GM12878 (cell line): ENCODE measurements at regions not wholly inside any gene's neighbourhood (a gene's known extent, or its start where the extent isn't known, plus 50 kb on each side); places are given as distances from the start of the nearest gene placed in this dataset.

Experiments
- ATAC-seq: fragments of 200-7000 bp; cut with Tn5 transposase; 3 replicates; pipeline ENCODE4 v1.9.1; 2020; ENCODE audit warnings: mild to moderate bottlenecking, moderate library complexity
- BruUV-seq: library from RNA; stranded (reverse); fragments of 400-500 nt; replicated peaks from 2 replicates; lab custom pipeline; 2021; lab: Mats Ljungman, UMichigan
- CTCF ChIA-PET: fragments of 300-600 bp; sonication (Branson Sonifier 250); formaldehyde crosslinking; extraction: SDS; loops from one replicate; lab custom pipeline; 2021; ENCODE audit warnings: inconsistent platforms; lab: Yijun Ruan, JAX
- POLR2A ChIA-PET: fragments of 350-600 bp; formaldehyde crosslinking; extraction: SDS; loops from one replicate; lab custom pipeline; 2021; ENCODE audit warnings: inconsistent platforms; lab: Charles Lee
- RAD21 ChIA-PET: fragments of 300-600 bp; sonication (Branson Sonifier 250); formaldehyde crosslinking; loops from one replicate; lab custom pipeline; 2023; ENCODE audit warnings: antibody characterized with exemption; ENCODE audit not compliant: unreplicated experiment; lab: Charles Lee
- SMC1A ChIA-PET: fragments of 300-600 bp; sonication (Branson Sonifier 250); formaldehyde crosslinking; loops from one replicate; lab custom pipeline; 2023; ENCODE audit not compliant: unreplicated experiment, uncharacterized antibody; lab: Charles Lee
- DNase-seq: peaks from one replicate; pipeline ENCODE4 v3.0.0-alpha.2; 2011; ENCODE audit warnings: low read depth, low spot score
- FAIRE-seq: peaks from 3 replicates; lab custom pipeline; 2011; peaks lifted over from hg19 to GRCh38; lab: Jason Lieb, UNC
- H2AFZ ChIP-seq: 2 replicates; pipeline ENCODE4 v1.6.0; 2011; ENCODE audit warnings: low read depth, low read length, control low read depth; ENCODE audit not compliant: control insufficient read depth
- H3K27ac ChIP-seq: 2 replicates; pipeline ENCODE4 v1.5.1; 2011; ENCODE audit warnings: control low read depth; ENCODE audit not compliant: control insufficient read depth, insufficient read depth
- H3K27me3 ChIP-seq, 2 experiments: replicated peaks in 1 of 2; 2 replicates each; pipeline versions ENCODE4 v1.6.0 to v1.6.1; 2011; ENCODE audit warnings: low read length in 1 of 2; ENCODE audit not compliant: control insufficient read depth in 2 of 2, insufficient read depth in 2 of 2
- H3K36me3 ChIP-seq, 2 experiments: 2 replicates each; pipeline ENCODE4 v1.5.1; 2011; ENCODE audit warnings: low read length in 1 of 2; ENCODE audit not compliant: control insufficient read depth in 2 of 2, insufficient read depth in 2 of 2
- H3K4me1 ChIP-seq: 2 replicates; pipeline ENCODE4 v1.6.1; 2011; ENCODE audit warnings: mild to moderate bottlenecking, low read length, moderate library complexity, mixed read lengths; ENCODE audit not compliant: control insufficient read depth, insufficient read depth
- H3K4me2 ChIP-seq: 2 replicates; pipeline ENCODE4 v1.6.0; 2011; ENCODE audit warnings: control low read depth; ENCODE audit not compliant: control insufficient read depth, insufficient read depth
- H3K4me3 ChIP-seq: fragments of 200-600 bp; sonication (generic); 2 replicates; pipeline ENCODE4 v1.5.1; 2016
- H3K79me2 ChIP-seq: 2 replicates; pipeline ENCODE4 v1.6.0; 2011; ENCODE audit warnings: low read length; ENCODE audit not compliant: control insufficient read depth, insufficient read depth
- H3K9ac ChIP-seq: 2 replicates; pipeline ENCODE4 v1.8.0; 2011; ENCODE audit warnings: low read length, control low read depth, mixed read lengths; ENCODE audit not compliant: control insufficient read depth, insufficient read depth
- H3K9me3 ChIP-seq: replicated peaks from 3 replicates; pipeline ENCODE4 v1.5.1; 2011; ENCODE audit warnings: mild to moderate bottlenecking, low read length; ENCODE audit not compliant: control insufficient read depth, insufficient read depth
- H4K20me1 ChIP-seq: 2 replicates; pipeline ENCODE4 v1.6.0; 2011; ENCODE audit not compliant: control insufficient read depth, insufficient read depth
- FOXM1 ChIP-seq: IDR thresholded peaks from 2 replicates; pipeline ENCODE4 v1.6.1; 2012; ENCODE audit warnings: low read depth, mild to moderate bottlenecking, inconsistent platforms, low read length, moderate library complexity
- GABPA ChIP-seq: IDR thresholded peaks from 2 replicates; pipeline ENCODE4 v1.6.1; 2014; ENCODE audit warnings: antibody characterized with exemption, low read depth, mild to moderate bottlenecking, inconsistent platforms
- HCFC1 ChIP-seq: fragments of 150-350 bp; IDR thresholded peaks from 2 replicates; pipeline ENCODE4 v1.6.1; 2014; ENCODE audit warnings: low read length
- LARP7 ChIP-seq: fragments of 450-650 bp; IDR thresholded peaks from 2 replicates; pipeline ENCODE4 v1.6.1; 2017; ENCODE audit warnings: mild to moderate bottlenecking
- NR2F1 ChIP-seq: fragments of 450-650 bp; conservative IDR thresholded peaks from 2 replicates; pipeline ENCODE4 v1.6.1; 2017; ENCODE audit warnings: mild to moderate bottlenecking
- POLR2A ChIP-seq: IDR thresholded peaks from 2 replicates; pipeline ENCODE4 v1.6.1; 2011; ENCODE audit warnings: low read depth, mild to moderate bottlenecking, low read length
- POLR2AphosphoS5 ChIP-seq: IDR thresholded peaks from 2 replicates; pipeline ENCODE4 v1.6.1; 2011; ENCODE audit warnings: mild to moderate bottlenecking, low read length, inconsistent platforms
- RAD21 ChIP-seq: IDR thresholded peaks from 2 replicates; pipeline ENCODE4 v1.6.1; 2011; ENCODE audit warnings: mild to moderate bottlenecking, low read depth, low read length, moderate library complexity; ENCODE audit not compliant: insufficient read depth
- WGBS: methylation state at CpG from one replicate; pipeline ENCODE4 v1.1.6; 2016; ENCODE audit warnings: low lambda C conversion rate; ENCODE audit not compliant: insufficient replicate concordance, insufficient coverage; ENCODE audit errors: missing lambda C conversion rate; 5-methylcytosine and 5-hydroxymethylcytosine counted together
- in situ Hi-C: fragments of 300-500 bp; cut with MboI; formaldehyde crosslinking; loops from 9 replicates; pipeline ENCODE4 v1.14.3; 2018; ENCODE audit warnings: mixed read lengths
- intact Hi-C: fragments of 100-400 bp; cut with micrococcal nuclease; formaldehyde crosslinking; loops from one replicate; pipeline ENCODE4 v1.14.2; 2022; ENCODE audit not compliant: unreplicated experiment
- TF ChIP-seq, protein P1 (sequence below): fragments of 450-650 bp; IDR thresholded peaks from 2 replicates; pipeline ENCODE4 v1.6.1; 2017; ENCODE audit warnings: antibody characterized with exemption, mild to moderate bottlenecking, moderate library complexity
- TF ChIP-seq, protein P2 (sequence below), 3 experiments: IDR thresholded peaks in 2 of 3; conservative IDR thresholded peaks in 1 of 3; 2 replicates each; pipeline ENCODE4 v1.5.1; 2011; ENCODE audit warnings: low read depth in 3 of 3, low read length in 3 of 3, mild to moderate bottlenecking in 3 of 3, control low read depth in 2 of 3, moderate library complexity in 2 of 3, inconsistent platforms in 1 of 3, mixed read lengths in 1 of 3; ENCODE audit not compliant: control insufficient read depth in 2 of 3, insufficient read depth in 1 of 3; ENCODE audit errors: extremely low read depth in 1 of 3
- TF ChIP-seq, protein P3 (sequence below): fragments of 450-650 bp; IDR thresholded peaks from 2 replicates; pipeline ENCODE4 v1.6.1; 2016; ENCODE audit warnings: mild to moderate bottlenecking
- TF ChIP-seq, protein P4 (sequence below): fragments of 450-650 bp; formaldehyde crosslinking; IDR thresholded peaks from 2 replicates; pipeline ENCODE4 v1.5.0; 2022; ENCODE audit warnings: mild to moderate bottlenecking, missing genetic modification characterization

DNA sequence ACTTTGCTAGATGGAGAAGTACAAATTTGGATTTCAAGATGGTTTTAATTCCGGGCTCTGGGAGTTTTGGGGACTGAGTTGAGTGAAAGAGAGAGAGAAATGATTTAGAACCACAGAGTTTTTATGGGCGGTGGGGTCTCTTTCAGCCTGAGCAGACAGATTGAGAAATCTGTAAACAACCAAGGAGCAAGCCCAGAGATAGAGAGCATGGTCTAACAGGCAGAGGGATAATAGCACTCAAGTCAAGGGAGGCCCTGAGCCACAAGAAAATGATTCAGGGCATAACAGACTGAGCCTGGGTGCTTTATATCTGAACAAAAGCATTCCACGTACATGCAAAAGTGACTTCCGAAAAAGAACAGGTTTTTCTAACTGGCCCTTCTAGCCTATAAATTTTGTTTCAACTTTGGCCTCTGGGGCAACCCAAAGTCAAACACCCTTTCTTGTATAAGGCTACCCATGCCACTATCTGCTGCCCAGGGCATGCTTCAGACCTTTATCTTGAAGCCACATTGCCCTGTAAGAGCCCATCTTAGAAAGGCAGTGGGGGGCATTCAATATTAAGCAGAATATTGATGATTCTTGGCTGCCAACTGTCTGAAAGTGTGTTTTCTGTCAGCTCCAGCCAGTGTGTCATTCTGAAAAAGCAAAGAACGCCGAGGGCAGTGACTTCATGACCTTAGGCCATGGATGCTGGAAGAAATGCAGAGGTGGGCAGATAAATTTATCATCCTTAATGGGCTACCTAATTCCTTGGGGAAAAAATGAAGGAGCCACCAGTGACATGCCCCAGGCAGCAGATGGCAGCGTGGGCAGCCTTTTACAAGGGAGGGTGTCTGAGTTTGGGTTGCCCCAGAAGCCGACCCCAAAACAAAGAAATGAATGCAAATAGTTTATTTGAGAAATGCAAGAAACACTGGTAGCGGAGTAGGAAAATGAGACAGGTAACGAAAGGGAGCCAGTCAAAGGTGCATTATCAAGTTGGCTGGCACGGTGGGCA is 637.6 kb downstream of the MID1IP1 start:
- DNase-seq, result no peak
- ChIA-PET CTCF (interaction anchor here (1.1 to 1.7 kb wide), 5 partner anchors 10 to 268 kb away, joined by 3 to 6 read pairs (median 3); no protein-coding TSS in a partner anchor), SMC1A (interaction anchor here (1.0 to 1.7 kb wide), 4 partner anchors 12 to 279 kb away, joined by 3 read pairs; no protein-coding TSS in a partner anchor), POLR2A (interaction anchor here (0.6 to 1.4 kb wide), 2 partner anchors 54 to 495 kb away, joined by 3 to 5 read pairs; no protein-coding TSS in a partner anchor), RAD21 (interaction anchor here (0.9 to 2.4 kb wide), 2 partner anchors 177 to 415 kb away, joined by 4 to 6 read pairs; no protein-coding TSS in a partner anchor)
- no peak for ATAC-seq
- WGBS, result 46% methylated on average over 11 of the region's 11 CpGs
- H3K4me3 ChIP-seq, result no peak overlapping the region
- FAIRE-seq, result no peak
- H3K27ac ChIP-seq, result no peak overlapping the region
- intact Hi-C loops (no loop called here), in situ Hi-C loops (no loop called here)
- H3K4me2 ChIP-seq, result no peak overlapping the region
- no TSS peak for BruUV-seq
- H3K27me3 ChIP-seq, result no peaks in the 10 kb centered on the region
- peaks cover 16% of the 10 kb centered on the region for H3K4me1 ChIP-seq
- H3K9me3 ChIP-seq, result no peaks in the 10 kb centered on the region; the same call in 1 of the 3 replicates
- no peaks in the 10 kb centered on the region for H4K20me1 ChIP-seq
- no peak overlapping the region for H3K9ac ChIP-seq
- no peak overlapping the region for H2AFZ ChIP-seq
- no peaks in the 10 kb centered on the region for H3K36me3 ChIP-seq
- no peaks in the 10 kb centered on the region for H3K79me2 ChIP-seq
- TF ChIP-seq POLR2AphosphoS5 (no peak), HCFC1 (no peak), NR2F1 (no peak), FOXM1 (no peak), RAD21 (peak; percentile 25; the same call in 1 of the 2 replicates), GABPA (no peak), POLR2A (no peak), LARP7 (no peak)
- TF ChIP-seq, protein P1, sequence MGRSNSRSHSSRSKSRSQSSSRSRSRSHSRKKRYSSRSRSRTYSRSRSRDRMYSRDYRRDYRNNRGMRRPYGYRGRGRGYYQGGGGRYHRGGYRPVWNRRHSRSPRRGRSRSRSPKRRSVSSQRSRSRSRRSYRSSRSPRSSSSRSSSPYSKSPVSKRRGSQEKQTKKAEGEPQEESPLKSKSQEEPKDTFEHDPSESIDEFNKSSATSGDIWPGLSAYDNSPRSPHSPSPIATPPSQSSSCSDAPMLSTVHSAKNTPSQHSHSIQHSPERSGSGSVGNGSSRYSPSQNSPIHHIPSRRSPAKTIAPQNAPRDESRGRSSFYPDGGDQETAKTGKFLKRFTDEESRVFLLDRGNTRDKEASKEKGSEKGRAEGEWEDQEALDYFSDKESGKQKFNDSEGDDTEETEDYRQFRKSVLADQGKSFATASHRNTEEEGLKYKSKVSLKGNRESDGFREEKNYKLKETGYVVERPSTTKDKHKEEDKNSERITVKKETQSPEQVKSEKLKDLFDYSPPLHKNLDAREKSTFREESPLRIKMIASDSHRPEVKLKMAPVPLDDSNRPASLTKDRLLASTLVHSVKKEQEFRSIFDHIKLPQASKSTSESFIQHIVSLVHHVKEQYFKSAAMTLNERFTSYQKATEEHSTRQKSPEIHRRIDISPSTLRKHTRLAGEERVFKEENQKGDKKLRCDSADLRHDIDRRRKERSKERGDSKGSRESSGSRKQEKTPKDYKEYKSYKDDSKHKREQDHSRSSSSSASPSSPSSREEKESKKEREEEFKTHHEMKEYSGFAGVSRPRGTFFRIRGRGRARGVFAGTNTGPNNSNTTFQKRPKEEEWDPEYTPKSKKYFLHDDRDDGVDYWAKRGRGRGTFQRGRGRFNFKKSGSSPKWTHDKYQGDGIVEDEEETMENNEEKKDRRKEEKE, result no peak
- TF ChIP-seq, protein P2, sequence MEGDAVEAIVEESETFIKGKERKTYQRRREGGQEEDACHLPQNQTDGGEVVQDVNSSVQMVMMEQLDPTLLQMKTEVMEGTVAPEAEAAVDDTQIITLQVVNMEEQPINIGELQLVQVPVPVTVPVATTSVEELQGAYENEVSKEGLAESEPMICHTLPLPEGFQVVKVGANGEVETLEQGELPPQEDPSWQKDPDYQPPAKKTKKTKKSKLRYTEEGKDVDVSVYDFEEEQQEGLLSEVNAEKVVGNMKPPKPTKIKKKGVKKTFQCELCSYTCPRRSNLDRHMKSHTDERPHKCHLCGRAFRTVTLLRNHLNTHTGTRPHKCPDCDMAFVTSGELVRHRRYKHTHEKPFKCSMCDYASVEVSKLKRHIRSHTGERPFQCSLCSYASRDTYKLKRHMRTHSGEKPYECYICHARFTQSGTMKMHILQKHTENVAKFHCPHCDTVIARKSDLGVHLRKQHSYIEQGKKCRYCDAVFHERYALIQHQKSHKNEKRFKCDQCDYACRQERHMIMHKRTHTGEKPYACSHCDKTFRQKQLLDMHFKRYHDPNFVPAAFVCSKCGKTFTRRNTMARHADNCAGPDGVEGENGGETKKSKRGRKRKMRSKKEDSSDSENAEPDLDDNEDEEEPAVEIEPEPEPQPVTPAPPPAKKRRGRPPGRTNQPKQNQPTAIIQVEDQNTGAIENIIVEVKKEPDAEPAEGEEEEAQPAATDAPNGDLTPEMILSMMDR (IDR thresholded peaks at IDR 0.05 in 2 of 3, conservative IDR thresholded peaks at IDR 0.05 in 1 of 3; ENCODE audit: control insufficient read depth in 2 of 3, extremely low read depth in 1 of 3, insufficient read depth in 1 of 3, low read depth in 3 of 3, low read length in 3 of 3), result peak in 2 of 3 experiments; percentile 25 to 29; a peak in 2 of 6 replicates
- TF ChIP-seq, protein P3, sequence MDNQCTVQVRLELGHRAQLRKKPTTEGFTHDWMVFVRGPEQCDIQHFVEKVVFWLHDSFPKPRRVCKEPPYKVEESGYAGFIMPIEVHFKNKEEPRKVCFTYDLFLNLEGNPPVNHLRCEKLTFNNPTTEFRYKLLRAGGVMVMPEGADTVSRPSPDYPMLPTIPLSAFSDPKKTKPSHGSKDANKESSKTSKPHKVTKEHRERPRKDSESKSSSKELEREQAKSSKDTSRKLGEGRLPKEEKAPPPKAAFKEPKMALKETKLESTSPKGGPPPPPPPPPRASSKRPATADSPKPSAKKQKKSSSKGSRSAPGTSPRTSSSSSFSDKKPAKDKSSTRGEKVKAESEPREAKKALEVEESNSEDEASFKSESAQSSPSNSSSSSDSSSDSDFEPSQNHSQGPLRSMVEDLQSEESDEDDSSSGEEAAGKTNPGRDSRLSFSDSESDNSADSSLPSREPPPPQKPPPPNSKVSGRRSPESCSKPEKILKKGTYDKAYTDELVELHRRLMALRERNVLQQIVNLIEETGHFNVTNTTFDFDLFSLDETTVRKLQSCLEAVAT, result no peak
- TF ChIP-seq, protein P4, sequence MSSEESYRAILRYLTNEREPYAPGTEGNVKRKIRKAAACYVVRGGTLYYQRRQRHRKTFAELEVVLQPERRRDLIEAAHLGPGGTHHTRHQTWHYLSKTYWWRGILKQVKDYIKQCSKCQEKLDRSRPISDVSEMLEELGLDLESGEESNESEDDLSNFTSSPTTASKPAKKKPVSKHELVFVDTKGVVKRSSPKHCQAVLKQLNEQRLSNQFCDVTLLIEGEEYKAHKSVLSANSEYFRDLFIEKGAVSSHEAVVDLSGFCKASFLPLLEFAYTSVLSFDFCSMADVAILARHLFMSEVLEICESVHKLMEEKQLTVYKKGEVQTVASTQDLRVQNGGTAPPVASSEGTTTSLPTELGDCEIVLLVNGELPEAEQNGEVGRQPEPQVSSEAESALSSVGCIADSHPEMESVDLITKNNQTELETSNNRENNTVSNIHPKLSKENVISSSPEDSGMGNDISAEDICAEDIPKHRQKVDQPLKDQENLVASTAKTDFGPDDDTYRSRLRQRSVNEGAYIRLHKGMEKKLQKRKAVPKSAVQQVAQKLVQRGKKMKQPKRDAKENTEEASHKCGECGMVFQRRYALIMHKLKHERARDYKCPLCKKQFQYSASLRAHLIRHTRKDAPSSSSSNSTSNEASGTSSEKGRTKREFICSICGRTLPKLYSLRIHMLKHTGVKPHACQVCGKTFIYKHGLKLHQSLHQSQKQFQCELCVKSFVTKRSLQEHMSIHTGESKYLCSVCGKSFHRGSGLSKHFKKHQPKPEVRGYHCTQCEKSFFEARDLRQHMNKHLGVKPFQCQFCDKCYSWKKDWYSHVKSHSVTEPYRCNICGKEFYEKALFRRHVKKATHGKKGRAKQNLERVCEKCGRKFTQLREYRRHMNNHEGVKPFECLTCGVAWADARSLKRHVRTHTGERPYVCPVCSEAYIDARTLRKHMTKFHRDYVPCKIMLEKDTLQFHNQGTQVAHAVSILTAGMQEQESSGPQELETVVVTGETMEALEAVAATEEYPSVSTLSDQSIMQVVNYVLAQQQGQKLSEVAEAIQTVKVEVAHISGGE (CRISPR knock-in tag), result no peak
